HEK293 (cell line): ENCODE measurements at regions not wholly inside any gene's neighbourhood (a gene's known extent, or its start where the extent isn't known, plus 50 kb on each side); places are given as distances from the start of the nearest gene placed in this dataset.

Source experiments
- CTCF ChIA-PET: fragments of 350-600 bp; formaldehyde crosslinking; extraction: SDS; loops from one replicate; lab custom pipeline; 2021; ENCODE audit warnings: antibody characterized with exemption; lab: Yijun Ruan, JAX
- POLR2A ChIA-PET: fragments of 300-600 bp; formaldehyde crosslinking; extraction: SDS; loops from one replicate; lab custom pipeline; 2020; ENCODE audit warnings: antibody characterized with exemption, inconsistent platforms; lab: Yijun Ruan, JAX
- H3K27ac ChIP-seq: fragments of 200-500 bp; sonication (Bioruptor generic); 2 replicates; pipeline ENCODE4 v1.5.1; 2014; ENCODE audit warnings: low read depth, low read length, control low read depth, inconsistent platforms; ENCODE audit errors: extremely low read depth
- H3K36me3 ChIP-seq, 2 experiments: fragments of 200-500 bp in 1 of 2; sonication (Bioruptor generic) in 1 of 2; 1 replicate in 1 of 2; 2 replicates in 1 of 2; pipeline ENCODE4 v1.5.1; 2014 to 2017; ENCODE audit warnings: inconsistent platforms in 2 of 2, low read length in 2 of 2; ENCODE audit not compliant: control insufficient read depth in 2 of 2, insufficient read depth in 1 of 2
- H3K4me1 ChIP-seq: fragments of 200-500 bp; sonication (Bioruptor generic); 2 replicates; pipeline ENCODE4 v1.5.1; 2014; ENCODE audit warnings: mild to moderate bottlenecking, low read length, inconsistent platforms; ENCODE audit not compliant: control insufficient read depth, insufficient read depth
- H3K4me3 ChIP-seq: 2 replicates; pipeline ENCODE4 v1.5.1; 2011; ENCODE audit warnings: low read depth, mild to moderate bottlenecking, control low read depth, low read length, moderate library complexity
- H3K9me3 ChIP-seq: fragments of 200-500 bp; sonication (Bioruptor generic); 2 replicates; pipeline ENCODE4 v1.5.1; 2014; ENCODE audit warnings: low read depth, low read length, inconsistent platforms; ENCODE audit not compliant: control insufficient read depth, insufficient read depth
- BCL11A ChIP-seq: fragments of 450-650 bp; formaldehyde crosslinking; IDR thresholded peaks from 2 replicates; pipeline ENCODE4 v1.5.1; 2016; ENCODE audit warnings: low read depth, missing biosample characterization, missing genetic modification characterization
- CTCF ChIP-seq: fragments of 450-650 bp; formaldehyde crosslinking; IDR thresholded peaks from 2 replicates; pipeline ENCODE4 v1.5.1; 2016; ENCODE audit warnings: missing biosample characterization, missing genetic modification characterization
- PRDM2 ChIP-seq: fragments of 450-650 bp; formaldehyde crosslinking; IDR thresholded peaks from 2 replicates; pipeline ENCODE4 v1.5.1; 2016; ENCODE audit warnings: missing biosample characterization, missing genetic modification characterization, borderline replicate concordance
- ZEB2 ChIP-seq: fragments of 450-650 bp; formaldehyde crosslinking; IDR thresholded peaks from 2 replicates; pipeline ENCODE4 v1.5.1; 2016; ENCODE audit warnings: missing biosample characterization, missing genetic modification characterization
- ZNF132 ChIP-seq: fragments of 450-650 bp; formaldehyde crosslinking; IDR thresholded peaks from 2 replicates; pipeline ENCODE4 v1.5.1; 2017; ENCODE audit warnings: missing biosample characterization, missing genetic modification characterization, borderline replicate concordance
- ZNF24 ChIP-seq: fragments of 450-650 bp; formaldehyde crosslinking; IDR thresholded peaks from 2 replicates; pipeline ENCODE4 v1.5.1; 2016; ENCODE audit warnings: missing biosample characterization, missing genetic modification characterization
- ZNF26 ChIP-seq: fragments of 450-650 bp; formaldehyde crosslinking; IDR thresholded peaks from 2 replicates; pipeline ENCODE4 v1.5.1; 2016; ENCODE audit warnings: missing biosample characterization, missing genetic modification characterization
- ZNF302 ChIP-seq: fragments of 450-650 bp; formaldehyde crosslinking; IDR thresholded peaks from 2 replicates; pipeline ENCODE4 v1.5.1; 2016; ENCODE audit warnings: missing biosample characterization, missing genetic modification characterization, low read depth
- ZNF423 ChIP-seq: fragments of 450-650 bp; formaldehyde crosslinking; IDR thresholded peaks from 2 replicates; pipeline ENCODE4 v1.5.1; 2016; ENCODE audit warnings: missing biosample characterization, missing genetic modification characterization
- ZNF571 ChIP-seq: fragments of 450-650 bp; formaldehyde crosslinking; IDR thresholded peaks from 2 replicates; pipeline ENCODE4 v1.5.0; 2017; ENCODE audit warnings: missing biosample characterization, missing genetic modification characterization
- ZNF596 ChIP-seq: fragments of 450-650 bp; IDR thresholded peaks from 2 replicates; pipeline ENCODE4 v1.5.0; 2018; ENCODE audit warnings: missing biosample characterization, mild to moderate bottlenecking, missing genetic modification characterization, moderate library complexity
- ZNF701 ChIP-seq: fragments of 450-650 bp; formaldehyde crosslinking; IDR thresholded peaks from 2 replicates; pipeline ENCODE4 v1.5.1; 2016; ENCODE audit warnings: missing biosample characterization, missing genetic modification characterization
- ZNF777 ChIP-seq: fragments of 450-650 bp; formaldehyde crosslinking; IDR thresholded peaks from 2 replicates; pipeline ENCODE4 v1.5.1; 2017; ENCODE audit warnings: missing biosample characterization, missing genetic modification characterization, borderline replicate concordance

GRCh38 chr13:38090913-38091312, 221.3 kb upstream of the TRPC4 start:
- ChIA-PET POLR2A (no interaction called here), CTCF (no interaction called here)
- Histone ChIP-seq H3K36me3 (no peaks in the 10 kb centered on the region), H3K4me1 (no peaks in the 10 kb centered on the region), H3K9me3 (no peaks in the 10 kb centered on the region), H3K4me3 (no peak overlapping the region), H3K27ac (no peak overlapping the region)
- TF ChIP-seq ZNF132 (tag by site-specific recombination) (no peak), ZEB2 (no peak), ZNF596 (0 out of 2 replicates have a peak, but pooled peaks have one; percentile 63)

GRCh38 chr13:38086721-38087120, 217.1 kb upstream of the TRPC4 start:
- Histone ChIP-seq H3K4me1 (no peaks in the 10 kb centered on the region), H3K36me3 (no peaks in the 10 kb centered on the region), H3K4me3 (no peak overlapping the region), H3K27ac (no peak overlapping the region), H3K9me3 (no peaks in the 10 kb centered on the region)
- ChIA-PET CTCF (no interaction called here), POLR2A (no interaction called here)
- TF ChIP-seq ZNF777 (tag by site-specific recombination) (no peak), ZNF571 (tag by site-specific recombination) (no peak), ZEB2 (no peak), BCL11A (tag by site-specific recombination) (no peak), ZNF701 (tag by site-specific recombination) (no peak), ZNF26 (tag by site-specific recombination) (no peak), ZNF24 (no peak)

- H3K9me3 ChIP-seq, result no peaks in the 10 kb centered on the region
- H3K4me3 ChIP-seq, result no peak overlapping the region
- ChIA-PET POLR2A (no interaction called here), CTCF (no interaction called here)
- H3K4me1 ChIP-seq, result no peaks in the 10 kb centered on the region
- H3K36me3 ChIP-seq, result no peaks in the 10 kb centered on the region
- no peak overlapping the region for H3K27ac ChIP-seq
- TF ChIP-seq ZNF302 (tag by site-specific recombination) (no peak), PRDM2 (tag by site-specific recombination) (no peak), ZNF423 (tag by site-specific recombination) (no peak), CTCF (no peak)
- TF ChIP-seq, all 188 proteins: peak for 0
Measured at GRCh38 chr13:38086013-38086412, 216.4 kb upstream of the TRPC4 start.
